ENCODE measurements at regions not wholly inside any gene's neighbourhood (a gene's known extent, or its start where the extent isn't known, plus 50 kb on each side); places are given as distances from the start of the nearest gene placed in this dataset.

- no peak for DNase-seq
Measured at GRCh38 chr6:25166955-25167748, 112.0 kb upstream of the CARMIL1 start.

- DNase-seq = no peak
Measured at GRCh38 chr6:25167961-25168360, 111.2 kb upstream of the CARMIL1 start.

- no peak for DNase-seq
Measured at GRCh38 chr6:25168637-25169036, 110.5 kb upstream of the CARMIL1 start.

GRCh38 chr6:25169553-25169952 lies 109.6 kb upstream of the CARMIL1 start:
- DNase-seq = no peak

GRCh38 chr6:25169961-25170360 lies 109.2 kb upstream of the CARMIL1 start:
- no peak for DNase-seq

- no peak for DNase-seq
Measured at GRCh38 chr6:25170640-25171039, 108.5 kb upstream of the CARMIL1 start.

- DNase-seq = no peak
Measured at GRCh38 chr6:25171301-25171700, 107.9 kb upstream of the CARMIL1 start.

GRCh38 chr6:25172819-25173218 lies 106.4 kb upstream of the CARMIL1 start:
- DNase-seq = no peak

- DNase-seq = no peak
Measured at GRCh38 chr6:25173246-25173645, 105.9 kb upstream of the CARMIL1 start.

- no peak for DNase-seq
Measured at GRCh38 chr6:25173951-25174474, 105.2 kb upstream of the CARMIL1 start.

- DNase-seq = no peak
Measured at GRCh38 chr6:25174678-25175077, 104.5 kb upstream of the CARMIL1 start.

GRCh38 chr6:25175196-25175595 lies 104.0 kb upstream of the CARMIL1 start:
- DNase-seq = no peak

- DNase-seq = no peak
Measured at GRCh38 chr6:25175681-25176080, 103.5 kb upstream of the CARMIL1 start.

GRCh38 chr6:25176466-25176865 lies 102.7 kb upstream of the CARMIL1 start:
- DNase-seq = no peak

GRCh38 chr6:25177500-25178028 lies 101.6 kb upstream of the CARMIL1 start:
- no peak for DNase-seq

GRCh38 chr6:25178336-25179035 lies 100.7 kb upstream of the CARMIL1 start:
- DNase-seq = no peak

- DNase-seq = no peak
Measured at GRCh38 chr6:25179051-25179778, 100.0 kb upstream of the CARMIL1 start.

GRCh38 chr6:25180630-25181349 lies 98.4 kb upstream of the CARMIL1 start:
- DNase-seq = no peak

- DNase-seq = no peak
Measured at GRCh38 chr6:25181350-25181724, 97.8 kb upstream of the CARMIL1 start.

- no peak for DNase-seq
Measured at GRCh38 chr6:25181923-25182322, 97.3 kb upstream of the CARMIL1 start.

- no peak for DNase-seq
Measured at GRCh38 chr6:25186919-25187318, 92.3 kb upstream of the CARMIL1 start.

- DNase-seq = no peak
Measured at GRCh38 chr6:25188232-25188631, 90.9 kb upstream of the CARMIL1 start.

Data from stimulated activated naive CD4-positive, alpha-beta T cell treated with Interleukin-2 at 50 U/mL for 16 hours (primary cell).